Left renal cortex interstitium (tissue), 4 donors: ENCODE measurements at regions not wholly inside any gene's neighbourhood (a gene's known extent, or its start where the extent isn't known, plus 50 kb on each side); places are given as distances from the start of the nearest gene placed in this dataset.
"Not testable (repeated sequence)": the region's sequence is repeated elsewhere in the genome, so short reads cannot be mapped to it uniquely, and the experiment has no call there.

Experiments used
- DNase-seq, 4 donors: peaks; one replicate each; pipeline ENCODE4 v3.0.0-alpha.2; 2013; ENCODE audit warnings: low read depth in 4 of 4, low spot score in 2 of 4, missing footprints in 1 of 4

GRCh38 chr18:78799382-78800089 lies 180.1 kb upstream of the SALL3 start:
- no peak for DNase-seq

- DNase-seq = not testable (repeated sequence)
Measured at GRCh38 chr18:78800102-78800851, 179.3 kb upstream of the SALL3 start.

DNA sequence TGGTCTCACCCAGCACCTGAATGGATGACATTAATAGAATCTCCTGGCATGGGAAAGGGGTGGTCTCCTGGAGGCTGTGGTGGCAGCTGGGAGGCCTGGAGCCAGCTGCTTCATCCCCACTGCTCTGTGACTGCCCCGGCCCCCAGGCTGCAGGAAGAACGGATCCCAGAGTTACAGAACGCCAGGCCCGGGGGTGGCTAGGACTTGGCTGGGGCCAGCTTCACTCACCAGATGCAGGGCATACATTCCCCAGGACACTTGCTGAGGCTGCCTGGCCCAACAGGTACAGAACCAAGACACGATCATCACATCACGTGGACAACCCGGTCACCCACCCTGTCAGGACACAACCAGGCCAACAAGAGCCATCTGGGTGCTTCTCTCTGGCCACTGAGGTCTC lies 178.6 kb upstream of the SALL3 start:
- no peak for DNase-seq

GRCh38 chr18:78803104-78803503 lies 176.5 kb upstream of the SALL3 start:
- DNase-seq = no peak

- DNase-seq = no peak
Measured at GRCh38 chr18:78804206-78805030, 175.2 kb upstream of the SALL3 start.

- DNase-seq = no peak
Measured at GRCh38 chr18:78805840-78806239, 173.8 kb upstream of the SALL3 start.

- no peak for DNase-seq
Measured at GRCh38 chr18:78807668-78808067, 171.9 kb upstream of the SALL3 start.

DNA sequence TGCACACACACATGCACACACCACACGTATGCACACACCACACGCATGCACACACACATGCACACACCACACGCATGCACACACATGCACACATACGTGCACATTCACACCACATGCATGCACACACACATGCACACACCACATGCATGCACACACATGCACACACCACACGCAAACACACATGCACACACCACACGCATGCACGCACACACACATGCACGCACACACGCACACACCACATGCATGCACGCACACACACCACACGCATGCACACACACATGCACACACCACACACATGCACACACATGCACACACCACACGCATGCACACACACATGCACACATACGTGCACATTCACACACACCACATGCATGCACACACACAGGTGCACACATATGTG lies 169.8 kb upstream of the SALL3 start:
- no peak for DNase-seq

- DNase-seq = no peak
Measured at GRCh38 chr18:78810706-78811105, 168.9 kb upstream of the SALL3 start.

DNA sequence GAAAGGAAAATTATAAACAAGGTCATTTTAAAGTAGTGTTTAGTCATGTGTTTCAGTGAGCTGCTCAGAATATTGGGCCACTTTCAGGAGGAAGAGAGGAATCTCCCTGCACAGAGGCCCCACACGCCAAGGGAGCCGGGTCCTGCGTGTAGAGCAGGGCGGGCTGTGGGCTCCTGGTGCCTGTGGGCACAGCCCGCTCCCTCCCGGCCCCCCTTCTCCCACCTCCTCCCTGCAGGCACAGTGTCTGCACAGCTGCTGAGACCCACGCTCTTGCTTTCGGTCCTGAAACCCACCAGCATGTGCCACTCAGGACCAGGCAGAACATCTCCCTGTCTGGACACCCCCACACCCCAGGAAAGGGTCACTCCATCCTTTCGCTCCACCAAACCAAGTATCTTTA lies 167.6 kb upstream of the SALL3 start:
- DNase-seq = no peak

GRCh38 chr18:78813156-78813555 lies 166.5 kb upstream of the SALL3 start:
- DNase-seq = no peak

- DNase-seq = no peak
Measured at GRCh38 chr18:78813936-78814710, 165.5 kb upstream of the SALL3 start.

DNA sequence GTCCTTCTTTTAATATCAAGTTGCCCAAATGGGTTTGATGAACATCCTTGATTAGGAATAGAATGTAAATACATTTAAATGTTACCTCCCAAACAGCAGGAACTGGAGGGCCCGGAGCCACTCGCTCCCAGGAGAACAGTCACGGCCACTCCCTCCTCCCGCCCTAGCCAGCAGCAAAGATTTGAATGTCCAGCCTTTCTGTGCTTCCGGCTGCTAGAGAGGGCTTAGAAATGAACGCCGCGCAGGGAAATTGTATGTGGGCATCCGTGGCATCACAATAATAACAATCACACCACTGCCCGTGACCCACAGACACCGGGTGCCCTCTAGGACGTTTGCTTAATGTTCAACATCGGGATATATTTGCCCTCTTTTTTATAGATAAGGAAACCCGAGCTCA lies 164.9 kb upstream of the SALL3 start:
- no peak for DNase-seq

DNA sequence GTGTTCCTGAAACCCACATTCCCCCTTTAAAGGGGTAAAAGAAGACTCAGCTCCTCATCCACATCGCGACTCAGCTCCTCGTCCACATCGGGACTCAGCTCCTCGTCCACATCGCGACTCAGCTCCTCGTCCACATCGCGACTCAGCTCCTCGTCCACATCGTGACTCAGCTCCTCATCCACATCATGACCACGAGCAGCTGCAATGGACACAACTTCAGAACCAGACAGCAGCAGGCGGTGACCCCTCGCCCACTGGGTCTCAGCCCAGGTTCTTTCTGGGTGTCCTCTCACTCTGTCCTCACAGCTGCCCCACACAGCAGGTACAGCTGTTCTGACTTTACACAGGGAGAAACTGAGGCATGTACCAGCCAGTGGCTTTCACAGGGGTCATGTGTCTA lies 163.5 kb upstream of the SALL3 start:
- no peak for DNase-seq

GRCh38 chr18:78816916-78817315 lies 162.7 kb upstream of the SALL3 start:
- DNase-seq = no peak

DNA sequence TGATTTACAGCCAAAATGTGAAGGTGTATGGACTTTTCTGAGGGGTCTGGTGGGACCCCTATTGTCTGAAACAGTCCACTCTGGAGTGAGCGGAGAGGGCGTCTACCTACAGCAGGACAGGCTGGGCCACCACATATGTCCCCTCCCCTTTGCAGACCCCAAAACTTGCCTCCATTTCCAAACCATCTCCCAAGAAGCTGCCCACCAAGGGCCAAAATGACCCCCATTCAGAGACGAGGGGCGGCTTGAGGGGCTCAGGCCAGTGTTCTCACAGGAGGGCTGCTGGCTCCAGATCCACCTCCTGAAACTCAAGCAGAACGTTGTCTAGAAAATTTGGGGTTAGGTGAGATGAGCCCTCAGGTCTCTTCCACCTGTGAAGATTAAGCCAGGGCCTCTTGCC lies 161.1 kb upstream of the SALL3 start:
- DNase-seq = no peak

- no peak for DNase-seq
Measured at GRCh38 chr18:78818961-78819360, 160.7 kb upstream of the SALL3 start.

- no peak for DNase-seq
Measured at GRCh38 chr18:78820161-78820834, 159.3 kb upstream of the SALL3 start.

GRCh38 chr18:78821396-78821795 lies 158.2 kb upstream of the SALL3 start:
- DNase-seq = no peak
